ENCODE measurements at regions not wholly inside any gene's neighbourhood (a gene's known extent, or its start where the extent isn't known, plus 50 kb on each side); places are given as distances from the start of the nearest gene placed in this dataset.

DNA sequence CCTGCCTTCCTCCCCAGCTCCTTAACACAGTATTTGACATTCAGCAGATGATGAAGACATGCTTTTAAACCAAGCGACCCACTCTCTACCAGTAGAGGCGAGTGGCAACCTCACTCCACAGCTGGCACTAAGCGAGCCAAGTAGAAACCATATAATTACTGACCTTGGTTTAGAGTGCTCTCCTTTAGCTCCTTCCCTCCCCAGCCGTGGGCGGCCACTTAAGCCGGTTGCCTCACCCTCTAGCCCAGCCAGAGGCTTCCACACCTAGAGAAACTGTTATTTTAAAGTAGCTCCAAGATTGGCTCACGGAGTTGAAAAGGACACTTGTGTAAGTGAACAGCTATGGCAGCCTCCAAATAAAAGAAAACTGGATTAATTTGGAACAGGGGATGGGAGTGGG, 109.1 kb upstream of the CRHR1 start:
- DNase-seq (ENCODE audit: extremely low spot score in 2 of 2): no peak
- TF ChIP-seq POLR2AphosphoS5 (IDR thresholded peaks at IDR 0.05; ENCODE audit: insufficient read depth in 1 of 2, low read depth in 1 of 2) (no peak), POLR2A (IDR thresholded peaks at IDR 0.05) (no peak)
- TF ChIP-seq, protein P1, sequence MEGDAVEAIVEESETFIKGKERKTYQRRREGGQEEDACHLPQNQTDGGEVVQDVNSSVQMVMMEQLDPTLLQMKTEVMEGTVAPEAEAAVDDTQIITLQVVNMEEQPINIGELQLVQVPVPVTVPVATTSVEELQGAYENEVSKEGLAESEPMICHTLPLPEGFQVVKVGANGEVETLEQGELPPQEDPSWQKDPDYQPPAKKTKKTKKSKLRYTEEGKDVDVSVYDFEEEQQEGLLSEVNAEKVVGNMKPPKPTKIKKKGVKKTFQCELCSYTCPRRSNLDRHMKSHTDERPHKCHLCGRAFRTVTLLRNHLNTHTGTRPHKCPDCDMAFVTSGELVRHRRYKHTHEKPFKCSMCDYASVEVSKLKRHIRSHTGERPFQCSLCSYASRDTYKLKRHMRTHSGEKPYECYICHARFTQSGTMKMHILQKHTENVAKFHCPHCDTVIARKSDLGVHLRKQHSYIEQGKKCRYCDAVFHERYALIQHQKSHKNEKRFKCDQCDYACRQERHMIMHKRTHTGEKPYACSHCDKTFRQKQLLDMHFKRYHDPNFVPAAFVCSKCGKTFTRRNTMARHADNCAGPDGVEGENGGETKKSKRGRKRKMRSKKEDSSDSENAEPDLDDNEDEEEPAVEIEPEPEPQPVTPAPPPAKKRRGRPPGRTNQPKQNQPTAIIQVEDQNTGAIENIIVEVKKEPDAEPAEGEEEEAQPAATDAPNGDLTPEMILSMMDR (IDR thresholded peaks at IDR 0.05): no peak

DNA sequence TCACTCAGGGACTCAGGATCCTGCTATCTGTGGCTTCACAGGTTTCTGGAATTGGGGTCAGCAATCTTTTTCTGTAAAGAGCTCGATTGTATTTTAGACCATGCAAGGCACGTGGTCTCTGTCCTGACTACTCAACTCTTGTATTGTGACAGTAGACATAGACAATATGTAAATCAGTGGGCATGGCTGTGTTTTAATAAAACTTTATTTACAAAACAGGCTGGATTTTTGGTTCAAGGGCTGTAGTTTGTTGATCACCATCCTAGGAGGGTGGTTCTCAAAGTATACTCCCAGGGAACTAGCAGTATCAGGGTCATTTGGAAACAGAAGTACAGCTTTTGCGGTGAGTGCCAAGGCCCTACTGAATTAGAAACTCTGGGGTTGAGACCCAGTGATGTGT, 108.2 kb upstream of the CRHR1 start:
- Histone ChIP-seq H3K27ac (no peak overlapping the region), H3K36me3 (no peaks in the 10 kb centered on the region), H3K27me3 (no peaks in the 10 kb centered on the region), H3K4me3 (no peak overlapping the region), H3K4me1 (no peaks in the 10 kb centered on the region), H3K9me3 (peaks cover 6% of the 10 kb centered on the region)
- DNase-seq (ENCODE audit: extremely low spot score in 2 of 2): no peak
- no peak for TF ChIP-seq POLR2A (IDR thresholded peaks at IDR 0.05)
- no peak for TF ChIP-seq POLR2AphosphoS5 (IDR thresholded peaks at IDR 0.05; ENCODE audit: insufficient read depth in 1 of 2, low read depth in 1 of 2)
- TF ChIP-seq, protein P1 (IDR thresholded peaks at IDR 0.05): no peak
- intact Hi-C loops (cut with DNase I): no loop called here

More for the DNA sequence above, 109.1 kb upstream of the CRHR1 start:
- Histone ChIP-seq H3K9me3 (peaks cover 6% of the 10 kb centered on the region), H3K4me3 (no peak overlapping the region), H3K36me3 (no peaks in the 10 kb centered on the region), H3K27me3 (no peaks in the 10 kb centered on the region), H3K27ac (no peak overlapping the region), H3K4me1 (no peaks in the 10 kb centered on the region)
- intact Hi-C loops (cut with DNase I): no loop called here

DNA sequence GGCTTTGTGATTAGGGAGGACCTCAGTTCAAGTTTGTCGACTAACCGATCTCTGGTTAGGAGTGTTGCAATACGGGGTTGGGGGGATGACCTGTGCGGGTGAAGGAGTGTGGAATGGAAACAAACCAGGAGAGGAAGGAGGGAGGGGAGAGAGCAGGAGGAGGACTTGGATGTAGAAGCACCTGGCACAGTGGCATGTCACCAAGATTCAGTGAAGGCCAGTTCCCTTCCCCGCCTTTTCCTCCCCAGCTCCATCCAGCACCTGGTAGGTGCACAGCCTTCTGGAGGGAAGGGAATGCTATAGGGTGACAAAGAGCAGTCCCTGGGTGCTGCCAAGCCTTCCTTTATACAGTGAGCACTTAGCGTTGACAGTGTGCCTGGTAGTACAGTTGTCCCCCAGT, 107.4 kb upstream of the CRHR1 start:
- no peak overlapping the region for H3K27ac ChIP-seq
- no peak overlapping the region for H3K4me3 ChIP-seq
- no peaks in the 10 kb centered on the region for H3K4me1 ChIP-seq
- TF ChIP-seq POLR2A (IDR thresholded peaks at IDR 0.05): no peak
- no peak for TF ChIP-seq POLR2AphosphoS5 (IDR thresholded peaks at IDR 0.05; ENCODE audit: insufficient read depth in 1 of 2, low read depth in 1 of 2)
- TF ChIP-seq, protein P1 (IDR thresholded peaks at IDR 0.05): no peak
- no peaks in the 10 kb centered on the region for H3K27me3 ChIP-seq
- intact Hi-C loops (cut with DNase I): no loop called here
- DNase-seq (ENCODE audit: extremely low spot score in 2 of 2): no peak
- H3K9me3 ChIP-seq: peaks cover 6% of the 10 kb centered on the region
- no peaks in the 10 kb centered on the region for H3K36me3 ChIP-seq

DNA sequence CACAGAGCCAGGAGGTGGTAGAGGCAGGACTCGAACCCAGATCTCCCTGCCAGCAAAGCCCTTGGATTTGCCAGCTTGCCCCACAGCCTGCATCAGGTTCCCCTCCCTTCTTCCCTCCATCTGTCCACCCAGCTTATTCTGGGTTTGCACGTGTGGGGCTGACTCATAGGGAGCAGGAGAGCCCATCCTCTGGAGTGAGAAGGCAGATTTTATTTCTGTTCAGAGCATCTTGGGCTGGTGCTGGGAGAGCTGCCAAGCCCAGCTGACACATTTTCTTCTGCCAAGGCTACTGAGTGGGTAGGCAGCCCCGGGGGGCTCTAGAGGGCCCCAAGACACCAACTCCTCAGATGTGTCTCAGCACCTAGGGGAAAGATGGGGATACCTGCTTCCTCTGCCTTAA, 106.3 kb upstream of the CRHR1 start:
- no peaks in the 10 kb centered on the region for H3K36me3 ChIP-seq
- TF ChIP-seq, protein P1 (IDR thresholded peaks at IDR 0.05): no peak
- TF ChIP-seq POLR2A (IDR thresholded peaks at IDR 0.05): no peak
- TF ChIP-seq POLR2AphosphoS5 (IDR thresholded peaks at IDR 0.05; ENCODE audit: insufficient read depth in 1 of 2, low read depth in 1 of 2): no peak
- DNase-seq (ENCODE audit: extremely low spot score in 2 of 2): no peak
- H3K9me3 ChIP-seq: peaks cover 6% of the 10 kb centered on the region
- no peaks in the 10 kb centered on the region for H3K27me3 ChIP-seq
- no peaks in the 10 kb centered on the region for H3K4me1 ChIP-seq
- intact Hi-C loops (cut with DNase I): no loop called here
- no peak overlapping the region for H3K4me3 ChIP-seq
- H3K27ac ChIP-seq: no peak overlapping the region

DNA sequence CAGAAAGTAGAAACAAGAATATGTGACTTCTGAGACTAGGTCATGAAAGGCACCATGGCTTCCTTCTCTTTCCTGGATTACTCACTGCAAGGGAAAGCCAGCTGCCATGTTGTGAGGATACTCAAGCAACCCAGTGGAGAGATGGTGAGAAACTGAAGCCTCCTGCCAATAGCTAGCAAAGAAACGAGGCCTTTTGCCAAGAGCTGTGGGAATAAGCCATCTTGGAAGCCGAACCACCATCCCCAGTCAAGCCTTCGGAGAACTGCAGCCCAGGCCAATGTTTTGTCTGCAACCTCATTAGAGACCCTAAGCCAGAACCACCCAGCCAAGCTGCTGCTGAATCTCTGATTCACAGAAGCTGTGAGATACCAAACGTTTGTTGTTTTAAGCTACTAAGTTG, 104.7 kb upstream of the CRHR1 start:
- TF ChIP-seq POLR2AphosphoS5 (IDR thresholded peaks at IDR 0.05; ENCODE audit: insufficient read depth in 1 of 2, low read depth in 1 of 2) (no peak), POLR2A (IDR thresholded peaks at IDR 0.05) (no peak)
- TF ChIP-seq, protein P1 (IDR thresholded peaks at IDR 0.05): no peak
- DNase-seq (ENCODE audit: extremely low spot score in 2 of 2): no peak
- intact Hi-C loops (cut with DNase I): no loop called here
- no peak overlapping the region for H3K27ac ChIP-seq
- no peaks in the 10 kb centered on the region for H3K4me1 ChIP-seq
- H3K27me3 ChIP-seq: no peaks in the 10 kb centered on the region
- no peaks in the 10 kb centered on the region for H3K36me3 ChIP-seq
- peaks cover 6% of the 10 kb centered on the region for H3K9me3 ChIP-seq
- no peak overlapping the region for H3K4me3 ChIP-seq

All from vagina (tissue), 2 donors.